ENCODE measurements at regions not wholly inside any gene's neighbourhood (a gene's known extent, or its start where the extent isn't known, plus 50 kb on each side); places are given as distances from the start of the nearest gene placed in this dataset.
"Not testable (repeated sequence)": the region's sequence is repeated elsewhere in the genome, so short reads cannot be mapped to it uniquely, and the experiment has no call there.

- not testable (repeated sequence) for DNase-seq (ENCODE audit: low spot score)
Observed at GRCh38 chr7:9919-10318, 182.5 kb upstream of the FAM20C start.

GRCh38 chr7:32565-33280 lies 159.6 kb upstream of the FAM20C start:
- DNase-seq (ENCODE audit: low spot score), result not testable (repeated sequence)

GRCh38 chr7:35121-35541 lies 157.2 kb upstream of the FAM20C start:
- DNase-seq (ENCODE audit: low spot score), result not testable (repeated sequence)

GRCh38 chr7:36539-36938 lies 155.8 kb upstream of the FAM20C start:
- not testable (repeated sequence) for DNase-seq (ENCODE audit: low spot score)

GRCh38 chr7:37656-38055 lies 154.7 kb upstream of the FAM20C start:
- DNase-seq (ENCODE audit: low spot score), result not testable (repeated sequence)

GRCh38 chr7:38444-38843 lies 153.9 kb upstream of the FAM20C start:
- DNase-seq (ENCODE audit: low spot score), result not testable (repeated sequence)

GRCh38 chr7:39984-40740 lies 152.2 kb upstream of the FAM20C start:
- DNase-seq (ENCODE audit: low spot score), result peak; percentile 55

- no peak for DNase-seq (ENCODE audit: low spot score)
Observed at GRCh38 chr7:40799-41750, 151.3 kb upstream of the FAM20C start.

GRCh38 chr7:41917-42565 lies 150.3 kb upstream of the FAM20C start:
- no peak for DNase-seq (ENCODE audit: low spot score)

GRCh38 chr7:43791-44540 lies 148.4 kb upstream of the FAM20C start:
- no peak for DNase-seq (ENCODE audit: low spot score)

- DNase-seq (ENCODE audit: low spot score), result no peak
Observed at GRCh38 chr7:44541-44896, 147.9 kb upstream of the FAM20C start.

- no peak for DNase-seq (ENCODE audit: low spot score)
Observed at GRCh38 chr7:45106-46090, 147.0 kb upstream of the FAM20C start.

GRCh38 chr7:46123-46829 lies 146.1 kb upstream of the FAM20C start:
- no peak for DNase-seq (ENCODE audit: low spot score)

- DNase-seq (ENCODE audit: low spot score), result no peak
Observed at GRCh38 chr7:46830-47140, 145.6 kb upstream of the FAM20C start.

- DNase-seq (ENCODE audit: low spot score), result no peak
Observed at GRCh38 chr7:51456-52068, 140.8 kb upstream of the FAM20C start.

GRCh38 chr7:52100-52499 lies 140.3 kb upstream of the FAM20C start:
- DNase-seq (ENCODE audit: low spot score), result no peak

- no peak for DNase-seq (ENCODE audit: low spot score)
Observed at GRCh38 chr7:53531-53930, 138.8 kb upstream of the FAM20C start.

- DNase-seq (ENCODE audit: low spot score), result no peak
Observed at GRCh38 chr7:54615-55014, 137.8 kb upstream of the FAM20C start.

All from SK-N-DZ (cell line).